GM19463 (cell line): ENCODE measurements at regions not wholly inside any gene's neighbourhood (a gene's known extent, or its start where the extent isn't known, plus 50 kb on each side); places are given as distances from the start of the nearest gene placed in this dataset.

ENCODE experiments used
- ATAC-seq: cut with Tn5 transposase; IDR thresholded peaks from one replicate; pipeline ENCODE4 v1.9.1; 2021; ENCODE audit warnings: mild to moderate bottlenecking, moderate library complexity; ENCODE audit not compliant: unreplicated experiment

- ATAC-seq, result no peak
Observed at GRCh38 chr16:55948230-55948629, 73.1 kb upstream of the CES5A start.

- ATAC-seq, result no peak
Observed at GRCh38 chr16:55947366-55947765, 72.2 kb upstream of the CES5A start.

GRCh38 chr16:55944377-55944802 lies 69.2 kb upstream of the CES5A start:
- peak; percentile 42 for ATAC-seq

GRCh38 chr16:55943267-55943666 lies 68.1 kb upstream of the CES5A start:
- no peak for ATAC-seq

- ATAC-seq, result no peak
Observed at GRCh38 chr16:55942821-55943220, 67.6 kb upstream of the CES5A start.

GRCh38 chr16:55941552-55941951 lies 66.4 kb upstream of the CES5A start:
- ATAC-seq, result no peak

GRCh38 chr16:55938126-55938525 lies 63.0 kb upstream of the CES5A start:
- ATAC-seq, result no peak

GRCh38 chr16:55933038-55933437 lies 57.9 kb upstream of the CES5A start:
- no peak for ATAC-seq

- ATAC-seq, result no peak
Observed at GRCh38 chr16:55930036-55930435, 54.9 kb upstream of the CES5A start.

- ATAC-seq, result no peak
Observed at GRCh38 chr16:55929181-55929580, 54.0 kb upstream of the CES5A start.

- ATAC-seq, result no peak
Observed at GRCh38 chr16:55925242-55925641, 50.1 kb upstream of the CES5A start.
